NCI-H2081 treated with DMSO at 0.1 percent for 48 hours (cell line): ENCODE measurements at regions not wholly inside any gene's neighbourhood (a gene's known extent, or its start where the extent isn't known, plus 50 kb on each side); places are given as distances from the start of the nearest gene placed in this dataset.

Experiments used
- DNase-seq: peaks from one replicate; lab custom pipeline; 2025; lab: John Stamatoyannopoulos, UW

DNA sequence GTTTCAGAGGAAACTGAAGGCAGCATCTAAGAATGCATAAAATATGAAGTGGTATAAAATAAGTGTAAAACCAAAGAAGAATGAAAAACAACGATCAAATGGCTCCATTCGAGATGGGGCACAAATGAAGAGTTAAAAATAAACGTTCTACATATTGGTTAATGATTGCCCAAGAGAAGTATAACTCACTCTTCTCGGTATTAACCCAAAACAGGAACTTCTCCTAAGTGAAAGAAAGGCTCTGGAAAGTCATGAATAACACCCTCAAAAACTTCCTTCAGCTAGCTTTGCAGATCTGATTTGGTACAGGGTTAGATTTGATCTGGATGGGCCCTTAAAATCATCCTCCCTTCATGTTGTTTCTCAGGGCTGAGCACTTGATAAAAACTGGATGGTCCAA lies 94.3 kb upstream of the ADO start:
- DNase-seq = no peak

DNA sequence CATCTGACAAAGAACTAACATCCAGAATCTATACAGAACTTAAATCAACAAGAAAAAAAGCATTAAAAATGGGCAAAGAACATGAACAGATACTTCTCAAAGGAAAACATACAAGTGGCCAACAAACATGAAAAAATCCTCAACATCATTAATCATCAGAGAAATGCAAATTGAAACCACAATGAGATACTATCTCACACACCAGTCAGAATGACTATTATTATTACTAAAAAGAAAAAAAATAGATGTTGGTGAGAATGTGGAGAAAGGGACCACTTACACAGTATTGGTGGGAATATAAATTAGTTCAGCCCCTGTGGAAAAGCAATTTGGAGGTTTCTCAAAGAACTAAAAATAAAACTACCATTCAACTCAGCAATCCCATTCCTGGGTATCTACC lies 89.1 kb upstream of the ADO start:
- no peak for DNase-seq

DNA sequence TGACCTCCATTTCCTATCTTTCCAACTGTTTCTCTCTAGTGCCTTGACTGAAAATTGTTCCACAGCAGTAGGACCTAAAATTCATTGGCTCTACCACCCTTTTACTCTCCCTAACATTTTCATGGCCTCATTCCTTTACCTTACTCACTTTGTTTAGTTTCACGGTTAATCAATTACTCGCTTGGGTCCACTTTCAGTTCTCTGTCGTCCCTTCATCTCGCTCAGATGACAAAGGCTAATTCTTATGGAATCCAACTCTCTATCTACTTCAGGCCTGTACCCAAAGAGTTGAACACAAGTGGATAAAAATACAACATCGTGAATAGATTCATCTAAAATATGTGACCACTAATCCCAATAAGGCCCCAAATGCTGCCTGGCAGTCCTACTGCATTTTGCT lies 85.9 kb upstream of the ADO start:
- no peak for DNase-seq

DNA sequence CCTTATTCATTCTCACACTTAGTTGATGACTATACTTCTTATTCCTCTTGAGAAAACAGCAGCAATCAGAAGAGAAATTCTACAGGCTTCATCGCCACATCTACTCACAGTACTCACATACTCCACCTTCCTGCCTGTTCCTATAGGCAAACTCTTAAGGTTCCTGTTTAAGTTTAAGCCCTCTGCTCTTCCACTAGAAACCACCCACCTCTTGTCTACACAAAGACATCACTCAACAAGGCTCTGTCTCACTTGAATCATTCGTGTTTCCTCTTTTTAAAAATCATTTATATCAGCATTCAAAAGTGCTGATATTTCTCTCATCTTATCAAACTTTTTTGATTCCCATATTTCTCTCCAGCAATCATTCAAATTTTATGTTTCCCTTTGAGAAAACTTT lies 85.5 kb upstream of the ADO start:
- no peak for DNase-seq

GRCh38 chr10:62721687-62722086 lies 82.8 kb upstream of the ADO start:
- no peak for DNase-seq

DNA sequence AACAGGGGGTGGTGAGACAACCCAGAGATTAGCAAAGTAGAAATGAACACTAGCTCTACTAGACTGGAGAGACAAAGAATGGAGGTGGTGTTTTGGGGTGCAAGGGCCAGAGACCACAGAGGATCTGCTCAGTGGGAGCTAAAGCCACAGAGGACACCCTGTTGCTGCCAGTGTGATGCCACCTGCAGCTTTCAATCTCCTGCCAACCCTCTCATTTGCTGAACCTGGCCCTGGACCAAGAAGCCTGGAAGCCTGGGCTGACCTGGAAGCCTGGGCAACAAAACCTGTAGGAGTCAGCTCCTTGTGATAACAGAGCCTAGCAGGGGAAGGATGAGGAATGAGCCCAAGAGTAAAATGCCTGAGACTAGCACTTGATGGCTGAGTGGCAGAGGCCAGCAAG lies 81.1 kb upstream of the ADO start:
- DNase-seq = no peak

DNA sequence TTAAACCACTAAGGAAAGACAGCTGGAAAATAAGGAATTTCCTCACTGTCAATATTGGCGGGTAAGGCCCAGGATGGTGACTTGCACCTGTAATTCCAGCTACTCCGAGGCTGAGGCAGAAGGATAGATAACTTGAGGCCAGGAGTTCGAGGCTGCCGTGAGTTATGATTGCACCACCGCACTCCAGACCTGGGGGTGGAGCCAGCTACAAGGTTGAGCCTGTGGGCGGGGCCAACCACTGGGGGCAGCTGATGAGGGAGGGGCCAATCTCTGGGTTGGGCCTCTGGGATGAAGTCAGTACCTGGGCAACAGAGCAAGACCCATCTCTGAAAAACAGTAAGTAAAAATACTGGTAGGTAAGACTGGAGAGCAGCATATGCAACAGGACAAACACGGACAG lies 80.1 kb upstream of the ADO start:
- no peak for DNase-seq

- DNase-seq = no peak
Measured at GRCh38 chr10:62726142-62726541, 78.4 kb upstream of the ADO start.

- no peak for DNase-seq
Measured at GRCh38 chr10:62726638-62727037, 77.9 kb upstream of the ADO start.

DNA sequence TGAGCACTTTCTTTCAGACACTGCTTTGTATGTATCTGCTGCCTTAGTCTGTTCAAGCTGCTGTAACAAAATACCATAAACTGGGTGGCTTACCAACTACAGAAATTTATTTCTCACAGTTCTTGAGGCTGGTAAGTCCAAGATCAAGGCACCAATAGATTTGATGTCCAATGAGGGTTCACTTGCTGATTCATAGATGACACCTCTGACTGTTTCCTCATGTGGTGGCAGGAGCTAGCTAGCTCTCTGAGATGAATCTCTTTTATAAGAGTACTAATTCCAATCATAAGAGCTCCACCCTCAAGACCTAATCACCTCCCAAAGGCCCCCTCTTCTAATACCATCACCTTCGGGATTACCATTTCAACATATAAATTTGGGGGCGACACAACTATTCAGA lies 76.6 kb upstream of the ADO start:
- no peak for DNase-seq

DNA sequence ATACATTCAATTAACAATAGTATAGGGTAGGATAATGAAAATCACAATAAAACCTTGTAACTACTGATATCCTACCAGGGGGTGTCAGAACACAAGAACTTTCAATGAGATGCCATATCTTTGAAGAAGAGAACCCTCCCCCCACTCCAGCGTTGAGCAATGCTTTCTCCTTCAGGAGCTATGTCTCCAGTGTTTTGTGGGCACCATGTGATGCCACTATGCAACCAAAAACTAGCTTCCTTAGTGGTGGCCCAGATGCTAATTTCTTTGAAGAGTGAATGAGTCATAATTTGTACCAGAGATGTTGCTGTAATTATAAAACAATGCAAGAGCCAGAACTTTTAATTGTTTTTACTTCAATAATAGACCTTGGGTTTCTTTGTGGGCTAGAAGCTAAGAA lies 76.0 kb upstream of the ADO start:
- DNase-seq = no peak

- no peak for DNase-seq
Measured at GRCh38 chr10:62732841-62733653, 71.5 kb upstream of the ADO start.

DNA sequence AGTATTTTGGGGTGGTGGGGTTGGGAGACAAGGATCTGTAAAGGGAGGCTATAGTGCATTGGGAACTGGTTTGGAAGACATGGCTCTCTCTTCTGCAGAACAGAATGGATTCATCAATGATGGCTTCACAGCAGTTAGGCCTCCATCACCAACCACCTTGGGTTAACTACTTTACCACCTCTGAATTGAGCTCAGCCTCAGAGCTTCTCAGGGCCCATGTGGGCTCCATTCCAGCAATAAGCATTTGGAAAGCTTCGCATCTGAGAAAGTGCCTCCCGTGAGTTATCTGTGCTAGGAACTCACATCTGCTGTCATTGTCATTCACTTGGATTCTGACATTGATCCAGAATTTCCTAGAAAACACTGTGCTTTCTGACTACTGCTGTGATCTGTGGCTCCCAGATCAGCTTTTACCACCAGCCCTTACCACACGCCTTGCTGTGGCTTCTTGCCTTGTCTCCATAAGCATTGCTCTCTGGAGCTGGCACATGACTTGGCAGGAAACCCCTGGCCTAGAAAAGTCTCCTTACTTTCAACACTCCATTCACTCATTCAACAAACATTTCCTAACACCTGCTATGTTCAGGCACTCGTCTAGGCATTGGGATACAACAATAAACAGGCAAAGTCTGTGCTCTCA lies 70.7 kb upstream of the ADO start:
- no peak for DNase-seq

- no peak for DNase-seq
Measured at GRCh38 chr10:62734781-62735463, 69.6 kb upstream of the ADO start.

- no peak for DNase-seq
Measured at GRCh38 chr10:62735464-62736167, 68.9 kb upstream of the ADO start.

DNA sequence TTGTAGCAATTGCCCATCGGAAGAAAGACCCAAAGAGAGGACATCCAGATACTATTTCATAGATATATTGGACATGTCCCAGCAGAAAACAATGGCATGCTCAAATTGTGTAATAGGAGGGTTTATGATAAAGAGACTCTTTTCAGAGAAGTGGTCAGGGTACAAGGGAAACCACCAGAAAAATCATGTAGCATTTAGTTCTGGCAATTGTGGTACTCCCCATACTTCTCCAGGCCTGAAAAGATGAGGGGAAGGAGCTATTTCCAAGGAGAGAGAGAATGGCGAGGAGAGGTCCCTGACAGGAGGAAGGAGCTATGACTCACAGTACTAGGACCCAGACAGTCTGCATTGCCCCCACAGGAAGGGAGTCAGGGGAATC lies 68.4 kb upstream of the ADO start:
- DNase-seq = no peak

GRCh38 chr10:62738916-62739315 lies 65.6 kb upstream of the ADO start:
- no peak for DNase-seq

- no peak for DNase-seq
Measured at GRCh38 chr10:62740885-62741745, 63.4 kb upstream of the ADO start.

- DNase-seq = no peak
Measured at GRCh38 chr10:62741996-62742395, 62.5 kb upstream of the ADO start.

DNA sequence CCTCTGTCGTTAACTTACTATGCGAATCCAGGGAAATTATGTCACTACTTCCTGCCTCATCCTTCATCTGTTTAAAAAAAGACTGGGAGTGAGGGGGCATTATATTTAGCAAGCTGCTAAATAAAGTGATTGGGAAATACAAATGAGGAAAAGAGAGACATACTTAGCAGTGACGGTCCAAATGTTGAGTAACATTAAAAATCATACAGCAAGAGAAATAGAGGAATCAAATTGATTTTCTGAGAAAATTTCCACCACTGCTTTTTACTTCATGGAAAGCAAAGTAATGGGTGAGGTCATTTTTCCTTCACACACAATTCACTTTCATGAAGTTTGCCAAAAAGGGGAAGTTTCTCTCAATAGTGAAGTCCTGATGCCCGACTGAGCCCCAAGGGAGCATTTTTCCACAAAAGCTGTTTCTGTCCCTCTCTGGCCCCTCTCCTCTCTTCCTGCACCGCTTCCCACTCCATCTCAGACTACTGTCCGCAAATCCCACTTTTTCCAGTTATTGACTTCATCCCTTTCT lies 61.9 kb upstream of the ADO start:
- DNase-seq = no peak

DNA sequence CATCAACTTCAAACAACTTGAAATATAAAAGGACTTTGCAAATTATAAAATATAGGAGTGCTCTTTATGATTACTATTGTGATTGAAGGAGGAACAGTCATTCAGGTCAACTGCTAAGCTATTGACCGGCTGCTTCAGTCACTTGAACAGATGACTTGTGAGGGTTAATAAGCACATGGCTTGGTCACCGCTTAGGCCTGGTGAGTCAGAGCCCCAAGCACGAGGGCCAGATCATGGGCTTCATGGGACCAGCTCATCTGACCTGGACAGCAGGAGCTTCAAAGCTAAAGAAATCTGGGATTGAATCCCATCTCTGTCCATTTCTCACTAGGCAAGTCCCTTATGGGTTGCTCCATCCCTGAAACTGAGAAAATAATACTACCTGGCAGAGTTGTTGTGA lies 60.4 kb upstream of the ADO start:
- DNase-seq = no peak

DNA sequence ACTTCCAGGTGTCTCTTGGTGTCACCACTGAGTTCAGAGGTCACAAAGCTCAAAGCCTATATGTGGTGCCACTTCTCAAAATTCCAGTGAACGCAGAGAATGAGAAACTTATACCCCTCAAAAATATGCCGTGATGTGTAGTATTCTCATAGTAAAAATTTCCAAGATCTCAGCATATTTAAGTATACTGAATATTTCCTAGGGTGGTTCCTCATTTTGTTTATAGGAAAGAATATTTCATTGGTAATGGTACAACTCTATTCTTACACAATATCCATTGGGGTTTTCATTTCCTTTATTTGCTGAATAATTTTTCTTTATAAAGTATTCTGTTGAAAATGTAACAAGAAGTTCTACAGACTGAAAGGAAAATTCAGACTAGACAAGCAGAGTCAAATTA lies 58.9 kb upstream of the ADO start:
- DNase-seq = no peak
